NOMO-1 (cell line): ENCODE measurements at regions not wholly inside any gene's neighbourhood (a gene's known extent, or its start where the extent isn't known, plus 50 kb on each side); places are given as distances from the start of the nearest gene placed in this dataset.

Source experiments
- DNase-seq, 2 experiments: peaks; one replicate each; lab custom pipeline; 2025; ENCODE audit not compliant: unreplicated experiment in 2 of 2; lab: John Stamatoyannopoulos, UW

DNA sequence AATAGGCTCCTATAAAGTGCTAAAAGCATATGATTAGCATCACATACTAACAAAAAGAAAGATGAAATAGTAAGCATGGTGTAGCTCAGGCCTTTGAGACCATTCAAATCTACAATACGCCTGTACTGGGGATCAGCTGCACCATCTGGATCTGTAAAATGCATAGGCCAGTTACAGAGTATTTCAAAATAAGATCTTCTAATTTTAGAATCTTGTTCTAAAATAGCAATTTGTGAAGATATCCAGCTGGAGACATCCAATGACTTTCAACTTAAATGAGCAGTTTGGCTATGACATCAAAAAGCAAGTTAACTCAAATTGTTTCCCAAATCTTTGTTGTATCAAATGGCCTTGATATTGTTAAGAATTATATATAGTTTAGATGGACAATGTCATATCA, 386.3 kb downstream of the MRPS30 start:
- no peak for DNase-seq
